Uterus (tissue), 3 donors: ENCODE measurements at regions not wholly inside any gene's neighbourhood (a gene's known extent, or its start where the extent isn't known, plus 50 kb on each side); places are given as distances from the start of the nearest gene placed in this dataset.

Experiments
- DNase-seq, 2 donors: peaks; one replicate each; pipeline ENCODE4 v3.0.0-alpha.2; 2019 to 2020
- H3K27ac ChIP-seq, 2 donors: fragments of 200-600 bp; sonication (generic); 1 replicate in 1 of 2; 2 replicates in 1 of 2; pipeline ENCODE4 v1.5.1; 2016 to 2018
- H3K27me3 ChIP-seq, 2 donors: fragments of 200-600 bp; sonication (generic); one replicate each; pipeline ENCODE4 v1.5.1; 2018 to 2019; ENCODE audit warnings: control low read depth in 1 of 2
- H3K36me3 ChIP-seq, 2 donors: fragments of 200-600 bp; sonication (generic); one replicate each; pipeline ENCODE4 v1.5.1; 2019; ENCODE audit warnings: control low read depth in 1 of 2
- H3K4me1 ChIP-seq, 2 donors: fragments of 200-600 bp; sonication (generic); one replicate each; pipeline ENCODE4 v1.5.1; 2018 to 2019; ENCODE audit warnings: control low read depth in 1 of 2
- H3K4me3 ChIP-seq, 2 donors: fragments of 200-600 bp; sonication (generic); 1 replicate in 1 of 2; 2 replicates in 1 of 2; pipeline ENCODE4 v1.5.1; 2018 to 2019; ENCODE audit warnings: mild to moderate bottlenecking in 1 of 2
- H3K9me3 ChIP-seq, 2 donors: fragments of 200-600 bp; sonication (generic); one replicate each; pipeline ENCODE4 v1.5.1; 2019; ENCODE audit warnings: control low read depth in 1 of 2
- POLR2A ChIP-seq, 2 donors: fragments of 450-650 bp; IDR thresholded peaks; one replicate each; pipeline ENCODE4 v1.6.1; 2016; ENCODE audit warnings: antibody characterized with exemption in 2 of 2, mild to moderate bottlenecking in 1 of 2, moderate library complexity in 1 of 2
- intact Hi-C: fragments of 100-400 bp; cut with DNase I; formaldehyde crosslinking; loops from one replicate; pipeline ENCODE4 v1.15.1; 2023; ENCODE audit warnings: low total_unique reads
- TF ChIP-seq, protein P1 (sequence below), 4 experiments: fragments of 200-600 bp in 2 of 4; fragments of 450-650 bp in 2 of 4; sonication (generic) in 2 of 4; IDR thresholded peaks; one replicate each; pipeline ENCODE4 v1.5.1; 2016 to 2019; ENCODE audit warnings: antibody characterized with exemption in 4 of 4, mild to moderate bottlenecking in 2 of 4, moderate library complexity in 1 of 4
- donor health status: DM: yes; HTN: yes; CAD: no.

DNA sequence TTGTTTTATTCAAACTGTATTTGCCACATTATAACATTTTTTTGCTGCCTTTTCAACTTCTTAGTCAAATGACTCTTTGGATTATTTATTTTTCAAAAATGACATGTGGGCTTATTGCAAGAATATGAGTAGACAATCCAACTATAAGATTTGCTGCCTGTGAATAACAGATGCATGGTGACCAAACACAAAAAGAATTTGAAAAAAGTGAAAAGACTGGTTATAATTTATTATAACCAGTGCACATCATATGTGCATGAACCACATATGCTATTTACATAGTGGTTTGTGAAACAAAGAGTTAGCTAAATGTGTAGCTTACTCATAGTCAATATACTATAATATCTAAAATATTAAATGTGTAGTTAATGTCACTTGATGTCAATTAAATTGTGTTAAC lies 2086.8 kb downstream of the ARAP2 start:
- Histone ChIP-seq H3K4me3 (no peak overlapping the region), H3K27ac (no peak overlapping the region), H3K9me3 (no peaks in the 10 kb centered on the region), H3K27me3 (no peaks in the 10 kb centered on the region), H3K4me1 (no peaks in the 10 kb centered on the region), H3K36me3 (peaks cover 0 to 2% of the 10 kb centered on the region in 2 donors)
- intact Hi-C loops, result no loop called here
- no peak for TF ChIP-seq POLR2A (IDR thresholded peaks at IDR 0.05)
- TF ChIP-seq, protein P1, sequence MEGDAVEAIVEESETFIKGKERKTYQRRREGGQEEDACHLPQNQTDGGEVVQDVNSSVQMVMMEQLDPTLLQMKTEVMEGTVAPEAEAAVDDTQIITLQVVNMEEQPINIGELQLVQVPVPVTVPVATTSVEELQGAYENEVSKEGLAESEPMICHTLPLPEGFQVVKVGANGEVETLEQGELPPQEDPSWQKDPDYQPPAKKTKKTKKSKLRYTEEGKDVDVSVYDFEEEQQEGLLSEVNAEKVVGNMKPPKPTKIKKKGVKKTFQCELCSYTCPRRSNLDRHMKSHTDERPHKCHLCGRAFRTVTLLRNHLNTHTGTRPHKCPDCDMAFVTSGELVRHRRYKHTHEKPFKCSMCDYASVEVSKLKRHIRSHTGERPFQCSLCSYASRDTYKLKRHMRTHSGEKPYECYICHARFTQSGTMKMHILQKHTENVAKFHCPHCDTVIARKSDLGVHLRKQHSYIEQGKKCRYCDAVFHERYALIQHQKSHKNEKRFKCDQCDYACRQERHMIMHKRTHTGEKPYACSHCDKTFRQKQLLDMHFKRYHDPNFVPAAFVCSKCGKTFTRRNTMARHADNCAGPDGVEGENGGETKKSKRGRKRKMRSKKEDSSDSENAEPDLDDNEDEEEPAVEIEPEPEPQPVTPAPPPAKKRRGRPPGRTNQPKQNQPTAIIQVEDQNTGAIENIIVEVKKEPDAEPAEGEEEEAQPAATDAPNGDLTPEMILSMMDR (IDR thresholded peaks at IDR 0.05), result no peak
- no peak for DNase-seq

DNA sequence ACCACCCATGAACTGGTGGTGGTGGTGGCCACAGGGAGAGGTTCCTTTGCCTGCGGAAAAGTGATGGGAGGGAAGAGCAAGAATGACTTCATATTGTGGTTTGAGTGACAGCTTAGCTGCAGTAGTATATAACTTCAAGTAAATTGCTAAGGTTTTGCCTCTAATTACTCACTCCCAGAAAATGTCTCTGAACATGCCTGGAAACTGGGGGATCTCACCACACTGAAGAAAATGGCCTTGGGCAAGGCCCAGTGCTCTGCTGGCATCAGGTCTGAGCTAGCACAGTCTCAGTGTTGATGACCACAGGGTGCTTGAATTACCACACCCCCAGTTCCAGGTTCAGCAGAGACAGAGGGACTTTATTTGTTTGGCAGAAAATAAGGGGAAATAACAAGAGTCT lies 2085.4 kb downstream of the ARAP2 start:
- no peak for TF ChIP-seq POLR2A (IDR thresholded peaks at IDR 0.05)
- TF ChIP-seq, protein P1 (IDR thresholded peaks at IDR 0.05), result no peak
- Histone ChIP-seq H3K9me3 (no peaks in the 10 kb centered on the region), H3K27ac (no peak overlapping the region), H3K4me1 (no peaks in the 10 kb centered on the region), H3K27me3 (no peaks in the 10 kb centered on the region), H3K4me3 (no peak overlapping the region), H3K36me3 (peaks cover 0 to 2% of the 10 kb centered on the region in 2 donors)
- intact Hi-C loops, result no loop called here
- DNase-seq, result no peak

DNA sequence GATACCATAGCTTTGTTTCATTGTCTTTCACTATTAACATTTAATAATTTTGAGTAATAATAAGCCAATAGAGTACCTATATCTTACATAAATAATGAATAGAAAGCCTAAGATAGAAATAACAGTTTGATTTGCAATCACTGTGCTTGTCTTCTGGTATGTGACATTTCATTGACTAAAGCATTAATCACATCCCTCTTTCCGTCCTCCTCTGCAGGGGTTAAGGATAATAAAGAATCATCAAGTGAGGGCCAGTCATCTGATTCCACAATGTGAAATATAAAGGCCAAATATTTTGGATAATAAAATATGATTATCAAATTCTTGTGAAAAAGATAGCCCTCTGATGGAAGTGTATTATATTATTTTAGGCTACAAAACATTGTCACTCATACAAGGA lies 2073.4 kb downstream of the ARAP2 start:
- no peaks in the 10 kb centered on the region for H3K4me1 ChIP-seq
- intact Hi-C loops, result no loop called here

GRCh38 chr4:34176609-34177008 lies 2067.7 kb downstream of the ARAP2 start:
- Histone ChIP-seq H3K27me3 (no peaks in the 10 kb centered on the region), H3K4me3 (no peak overlapping the region), H3K9me3 (no peaks in the 10 kb centered on the region), H3K4me1 (no peaks in the 10 kb centered on the region), H3K27ac (no peak overlapping the region), H3K36me3 (no peaks in the 10 kb centered on the region)
- DNase-seq, result no peak
- intact Hi-C loops, result no loop called here
- no peak for TF ChIP-seq POLR2A (IDR thresholded peaks at IDR 0.05)
- TF ChIP-seq, protein P1 (IDR thresholded peaks at IDR 0.05), result no peak

More for the DNA sequence above, 2073.4 kb downstream of the ARAP2 start:
- no peak overlapping the region for H3K27ac ChIP-seq
- H3K4me3 ChIP-seq, result no peak overlapping the region
- no peaks in the 10 kb centered on the region for H3K27me3 ChIP-seq
- no peaks in the 10 kb centered on the region for H3K36me3 ChIP-seq
- no peak for TF ChIP-seq POLR2A (IDR thresholded peaks at IDR 0.05)
- TF ChIP-seq, protein P1 (IDR thresholded peaks at IDR 0.05), result no peak
- H3K9me3 ChIP-seq, result no peaks in the 10 kb centered on the region
- DNase-seq, result no peak

GRCh38 chr4:34178476-34178875 lies 2065.8 kb downstream of the ARAP2 start:
- H3K4me1 ChIP-seq, result no peaks in the 10 kb centered on the region
- TF ChIP-seq POLR2A (IDR thresholded peaks at IDR 0.05), result no peak
- TF ChIP-seq, protein P1 (IDR thresholded peaks at IDR 0.05), result no peak
- no peak overlapping the region for H3K27ac ChIP-seq
- intact Hi-C loops, result no loop called here
- H3K36me3 ChIP-seq, result no peaks in the 10 kb centered on the region
- no peak for DNase-seq
- H3K27me3 ChIP-seq, result no peaks in the 10 kb centered on the region
- no peaks in the 10 kb centered on the region for H3K9me3 ChIP-seq
- H3K4me3 ChIP-seq, result no peak overlapping the region
